T-helper 1 cell treated with Interleukin-12 subunit alpha and Interleukin-12 subunit beta and Interleukin-4 antibody, amounts not matched to agents 30 ng/mL and 1 ng/mL, for 36 hours (primary cell): ENCODE measurements at regions not wholly inside any gene's neighbourhood (a gene's known extent, or its start where the extent isn't known, plus 50 kb on each side); places are given as distances from the start of the nearest gene placed in this dataset.

Source experiments
- intact Hi-C: fragments of 100-400 bp; cut with micrococcal nuclease; formaldehyde crosslinking; loops from one replicate; pipeline ENCODE4 v1.15.1; 2024

- intact Hi-C loops = no loop called here
Observed at GRCh38 chr12:5226581-5226980, 182.9 kb downstream of the KCNA5 start.

DNA sequence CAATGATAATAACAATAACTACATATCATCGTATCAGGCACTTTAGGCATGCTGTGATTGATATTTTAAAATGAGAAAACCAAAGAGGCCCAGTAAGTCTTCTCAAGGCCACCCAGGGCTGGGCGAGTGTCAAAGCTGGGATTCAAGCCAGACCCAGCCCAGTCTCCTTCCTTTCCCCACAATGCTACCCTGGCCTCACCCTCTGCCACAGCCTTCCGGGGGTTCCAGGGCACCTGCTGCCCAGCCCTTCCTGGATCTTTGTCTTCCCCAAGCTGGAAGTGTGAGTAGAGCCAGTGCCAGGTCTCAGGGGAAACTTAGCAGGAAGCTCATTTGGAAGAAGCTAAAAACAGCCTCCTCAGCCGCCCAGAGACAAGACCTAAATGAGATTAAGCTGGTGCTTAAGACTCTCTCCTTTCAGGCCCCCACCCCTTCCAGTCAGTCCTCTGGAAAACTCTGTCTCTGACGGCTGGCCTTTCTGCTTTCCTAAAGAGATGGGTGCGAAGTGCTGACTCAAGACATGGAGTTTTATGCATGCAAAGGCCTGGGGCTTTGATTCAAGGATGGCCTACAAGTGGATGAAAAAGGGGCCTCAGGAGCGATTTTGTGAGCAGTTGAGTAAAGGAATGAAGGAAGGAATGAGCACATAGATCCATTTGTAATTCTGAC, 184.2 kb downstream of the KCNA5 start:
- intact Hi-C loops = no loop called here

DNA sequence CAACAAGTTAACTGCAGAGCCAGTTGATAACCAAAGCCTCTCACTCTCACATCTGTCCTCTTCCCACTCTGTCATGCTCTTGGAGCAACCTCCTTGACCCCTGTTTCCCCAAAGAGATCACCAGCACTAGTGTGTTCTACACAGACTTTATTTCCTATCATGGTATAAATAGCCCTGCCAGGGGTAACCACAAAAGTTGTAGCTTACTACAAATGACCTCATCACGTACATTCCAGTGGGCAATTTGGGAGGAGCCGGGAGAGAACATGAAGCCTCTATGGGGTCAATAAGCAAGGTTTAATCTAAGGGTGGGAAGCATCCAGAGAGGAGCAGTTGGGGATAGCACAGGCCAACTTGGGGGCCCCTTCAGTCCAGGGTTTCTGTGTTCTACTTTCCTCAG, 186.5 kb downstream of the KCNA5 start:
- intact Hi-C loops = no loop called here

- intact Hi-C loops = no loop called here
Observed at GRCh38 chr12:5230861-5231260, 187.2 kb downstream of the KCNA5 start.

DNA sequence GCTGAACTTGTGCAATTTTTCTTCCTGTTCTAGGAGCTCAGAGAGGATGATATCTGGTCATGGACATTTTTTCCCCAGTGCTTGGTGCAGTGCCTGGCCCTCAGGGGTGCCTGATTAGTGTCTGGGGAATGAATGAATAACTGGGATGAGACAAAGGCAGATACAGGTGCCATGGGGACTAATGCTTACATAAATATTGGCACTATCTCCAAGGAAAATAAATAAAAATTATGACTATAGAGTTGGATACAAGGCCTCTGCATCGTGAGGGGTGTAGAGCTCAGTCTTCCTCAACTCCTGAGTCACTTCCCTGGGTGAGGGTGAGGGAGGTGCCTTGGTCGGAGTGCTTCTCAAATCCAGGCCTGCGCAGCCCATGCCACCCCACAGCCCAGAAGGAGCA, 188.6 kb downstream of the KCNA5 start:
- intact Hi-C loops = no loop called here

GRCh38 chr12:5232826-5233500, 189.3 kb downstream of the KCNA5 start:
- intact Hi-C loops = no loop called here

DNA sequence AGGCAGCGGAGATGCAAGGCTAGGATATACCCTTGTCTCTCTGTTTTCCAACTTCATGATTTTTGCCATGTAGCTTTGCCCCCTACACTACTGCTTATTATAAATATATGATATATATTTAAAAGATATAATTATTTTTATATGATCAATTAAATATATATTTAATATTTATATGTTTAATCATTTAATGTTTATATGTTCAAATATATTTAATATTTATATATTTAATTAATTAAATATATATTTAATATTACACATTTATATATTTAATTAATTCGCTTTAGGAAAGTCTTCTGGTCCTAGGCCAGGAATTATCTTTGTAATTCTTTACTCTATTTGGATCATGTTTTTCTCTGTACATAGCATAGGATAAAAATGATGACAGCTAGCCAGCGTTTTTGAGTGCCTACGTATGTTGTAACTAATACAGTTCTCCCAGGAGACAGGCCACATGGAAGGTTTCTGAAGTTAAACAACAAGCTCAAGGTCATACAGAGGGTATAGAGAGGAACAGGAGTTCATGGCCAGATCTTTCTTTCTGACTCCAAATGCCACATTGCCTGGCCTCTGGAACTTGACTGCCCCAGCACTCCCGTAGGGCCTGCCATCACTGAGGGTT, 192.5 kb downstream of the KCNA5 start:
- intact Hi-C loops = no loop called here

DNA sequence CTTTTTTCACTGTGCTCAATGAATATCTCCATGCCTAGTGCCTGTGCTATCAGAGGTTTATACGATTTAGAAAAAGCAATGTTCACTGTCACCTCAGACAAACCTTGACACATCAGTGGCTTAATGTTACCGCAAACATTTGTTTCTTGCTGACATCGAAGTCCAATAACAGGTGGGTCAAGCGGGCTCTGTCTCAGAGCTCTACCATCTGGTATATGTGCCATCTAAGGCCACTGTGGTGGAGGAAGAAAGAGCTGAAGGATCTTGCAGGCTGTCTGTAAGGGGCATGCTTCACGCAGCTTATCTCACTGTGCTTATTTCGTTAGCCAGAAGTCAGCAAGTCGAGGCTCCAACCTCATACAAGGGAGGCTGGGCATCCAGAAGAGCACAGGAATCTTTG, 189.5 kb upstream of the NTF3 start:
- intact Hi-C loops = no loop called here

GRCh38 chr12:5243014-5243413, 188.9 kb upstream of the NTF3 start:
- intact Hi-C loops = no loop called here

GRCh38 chr12:5244513-5244972, 187.4 kb upstream of the NTF3 start:
- intact Hi-C loops = no loop called here

GRCh38 chr12:5246196-5246595, 185.7 kb upstream of the NTF3 start:
- intact Hi-C loops = no loop called here

DNA sequence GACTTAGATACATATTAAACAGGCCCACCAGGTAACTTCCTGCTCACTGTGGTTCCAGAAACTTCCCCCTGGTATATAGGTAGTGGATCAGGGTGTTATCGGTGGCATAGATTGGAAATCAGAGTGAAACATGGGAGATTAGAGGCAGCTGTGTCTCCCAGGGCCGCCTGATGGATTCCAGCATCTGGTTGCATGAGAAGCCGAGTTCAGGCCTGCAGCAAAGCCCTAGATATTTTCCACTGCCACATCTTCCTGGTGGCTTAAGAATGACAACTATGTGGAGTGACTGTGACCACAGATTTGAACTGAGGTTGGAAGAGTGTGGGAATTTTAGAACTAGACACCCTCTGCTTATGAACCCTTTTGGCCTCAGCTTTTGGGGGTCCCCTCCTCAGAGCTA, 184.8 kb upstream of the NTF3 start:
- intact Hi-C loops = no loop called here

DNA sequence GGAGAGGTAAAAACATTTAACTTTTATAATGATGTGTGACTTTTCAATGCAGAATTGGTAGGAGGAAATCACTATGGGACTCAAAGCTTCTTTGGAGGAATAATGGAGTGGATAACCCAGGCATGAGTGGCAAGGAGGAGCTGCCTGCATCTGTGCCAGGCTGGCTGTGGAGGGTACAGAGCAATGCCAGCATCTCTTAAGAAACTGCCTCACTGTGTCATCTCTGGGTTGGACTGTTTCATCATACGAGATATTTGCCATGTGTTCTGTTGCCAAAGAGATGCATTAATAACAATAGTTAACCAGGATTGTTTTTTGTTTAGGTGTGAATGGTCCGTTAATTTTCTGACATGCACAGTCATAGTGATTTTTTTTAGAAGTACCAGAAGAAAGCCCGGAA, 183.7 kb upstream of the NTF3 start:
- intact Hi-C loops = no loop called here

GRCh38 chr12:5248999-5249526, 182.8 kb upstream of the NTF3 start:
- intact Hi-C loops = no loop called here

DNA sequence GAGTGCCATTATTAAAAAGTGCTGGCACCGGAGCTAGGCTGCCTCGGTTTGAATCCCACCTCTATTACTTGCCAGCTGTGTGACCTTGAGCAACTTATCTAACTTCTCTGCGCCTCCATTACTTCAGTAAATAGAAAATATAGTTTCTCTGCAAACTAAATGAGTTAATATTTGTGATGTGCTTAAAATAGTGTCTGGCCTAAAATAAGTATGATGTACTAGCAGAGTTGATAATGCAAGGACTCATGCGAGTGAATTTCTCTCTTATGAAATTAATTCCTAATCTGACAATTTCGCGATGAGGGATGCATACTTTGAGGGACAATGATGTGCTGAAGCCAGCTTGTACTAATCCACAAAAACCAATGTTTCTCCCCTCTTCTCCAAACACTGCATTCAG, 180.8 kb upstream of the NTF3 start:
- intact Hi-C loops = no loop called here

DNA sequence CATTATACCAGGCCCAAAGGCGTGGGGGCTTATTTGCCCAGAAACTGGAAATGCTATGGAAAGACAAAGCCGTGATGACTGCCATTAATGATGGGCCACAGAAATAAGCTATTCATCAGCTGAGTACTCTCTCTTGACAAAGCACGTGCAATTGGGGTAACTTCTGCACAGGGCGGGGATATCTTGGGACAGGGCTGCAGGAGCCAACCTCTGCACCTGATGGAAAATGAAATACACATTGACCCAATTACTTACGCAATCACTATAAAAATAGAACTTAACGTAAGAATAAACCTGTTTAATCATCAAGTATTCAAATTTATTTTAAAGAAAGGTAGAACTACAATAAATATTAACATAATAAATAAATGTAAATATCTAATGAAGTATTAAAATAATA, 180.1 kb upstream of the NTF3 start:
- intact Hi-C loops = no loop called here

DNA sequence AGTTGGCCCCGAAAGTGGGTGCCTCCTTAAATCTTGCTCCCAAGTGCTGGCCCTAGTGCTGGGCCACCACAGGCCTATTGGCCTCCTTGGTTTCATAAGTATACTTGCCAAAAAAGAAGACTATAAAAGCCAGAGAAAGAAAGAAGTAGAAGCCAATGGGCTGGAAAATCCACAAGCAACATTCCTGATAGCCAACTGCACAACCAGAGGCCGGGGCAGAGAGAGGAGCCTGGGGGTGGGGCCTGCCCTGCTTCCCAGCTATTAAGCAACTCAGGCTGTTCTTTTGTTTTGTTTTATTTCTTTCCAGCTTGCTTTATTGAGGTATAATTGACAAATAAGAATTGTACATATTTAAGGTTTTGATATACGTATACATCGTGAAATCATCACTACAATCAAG, 177.2 kb upstream of the NTF3 start:
- intact Hi-C loops = no loop called here

GRCh38 chr12:5257763-5258495, 174.0 kb upstream of the NTF3 start:
- intact Hi-C loops = no loop called here

DNA sequence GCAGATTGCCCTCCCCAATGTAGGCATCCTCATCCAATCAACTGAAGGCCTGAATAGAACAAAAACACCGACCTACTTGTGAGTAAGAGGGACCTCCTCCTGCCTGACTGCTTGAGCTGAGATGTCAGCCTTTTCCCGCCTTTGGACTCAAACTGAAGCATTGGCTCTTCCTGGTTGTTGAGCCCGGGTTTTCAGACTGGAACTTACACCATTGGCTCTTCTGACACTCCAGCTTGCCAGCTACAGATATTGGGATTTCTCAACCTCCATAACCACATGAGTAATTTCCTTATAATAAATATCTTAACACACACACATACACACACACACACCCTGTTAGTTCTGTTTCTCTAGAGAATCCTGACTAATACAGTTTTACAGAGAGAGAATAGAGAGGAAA, 173.4 kb upstream of the NTF3 start:
- intact Hi-C loops = no loop called here

DNA sequence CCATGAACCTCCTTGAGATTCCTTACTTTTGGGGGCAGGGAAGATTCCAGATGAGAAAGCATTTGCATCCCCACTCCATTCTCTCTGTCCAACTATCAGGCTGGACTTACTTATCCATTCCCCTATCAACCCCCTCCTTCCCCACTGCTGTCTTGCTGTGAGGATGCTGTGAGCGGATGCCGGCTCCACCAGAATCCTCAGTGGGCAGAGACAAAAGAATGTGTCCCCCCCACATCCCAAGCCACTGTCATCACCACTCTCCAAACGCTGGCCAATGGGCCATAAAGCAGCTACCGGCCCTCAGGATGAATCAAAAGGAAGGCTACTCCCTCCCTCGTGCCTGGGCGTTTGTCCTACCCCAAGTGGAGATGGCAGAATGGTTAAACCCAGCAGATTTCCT, 173.0 kb upstream of the NTF3 start:
- intact Hi-C loops = no loop called here

DNA sequence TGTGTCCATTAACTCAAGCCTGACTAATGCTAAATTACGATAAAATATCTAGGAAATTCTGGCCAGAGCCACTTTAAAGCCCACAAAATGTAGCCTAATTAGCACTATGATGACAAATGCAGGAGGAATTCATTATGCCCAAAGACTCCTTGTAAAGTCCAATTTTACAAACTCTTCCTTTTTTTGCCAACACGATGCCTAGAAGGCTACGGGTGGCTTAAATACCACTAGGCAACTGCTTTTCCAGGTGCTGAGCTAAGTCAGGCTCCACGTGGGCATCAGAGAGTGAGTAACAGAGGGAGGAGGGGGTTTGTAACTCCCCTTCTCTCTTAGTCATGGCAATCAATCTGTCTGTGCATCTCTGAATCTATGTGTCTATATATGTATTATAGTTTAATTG, 172.4 kb upstream of the NTF3 start:
- intact Hi-C loops = no loop called here

- intact Hi-C loops = no loop called here
Observed at GRCh38 chr12:5260086-5260485, 171.8 kb upstream of the NTF3 start.
